ENCODE measurements at regions not wholly inside any gene's neighbourhood (a gene's known extent, or its start where the extent isn't known, plus 50 kb on each side); places are given as distances from the start of the nearest gene placed in this dataset.

DNA sequence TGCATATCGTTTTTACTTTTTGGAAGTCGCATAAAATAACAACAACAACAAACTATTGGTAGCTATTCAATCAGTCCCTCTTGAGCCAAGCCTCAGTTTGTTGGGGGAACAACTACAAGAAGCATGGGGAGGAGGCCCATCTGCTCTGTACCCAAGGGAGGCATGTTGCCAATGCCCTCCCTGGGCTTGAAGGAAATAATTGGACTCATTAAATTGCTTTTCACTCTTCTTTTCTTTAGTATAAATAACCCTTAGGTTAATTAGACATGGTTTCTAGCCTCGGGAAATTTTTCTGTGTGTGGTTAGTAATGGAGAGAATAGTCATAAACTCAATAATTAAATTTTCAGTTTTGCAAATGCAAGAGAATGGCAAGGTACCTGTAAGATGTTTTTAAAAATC, 500.7 kb downstream of the TLE4 start:
- DNase-seq (ENCODE audit: low spot score), result no peak

GRCh38 chr9:80070071-80070742, 498.4 kb downstream of the TLE4 start:
- DNase-seq (ENCODE audit: low spot score), result no peak

- DNase-seq (ENCODE audit: low spot score), result no peak
These were observed 495.2 kb downstream of the TLE4 start for GRCh38 chr9:80066931-80067330.

- DNase-seq (ENCODE audit: low spot score), result no peak
These were observed 490.8 kb downstream of the TLE4 start for GRCh38 chr9:80062567-80062966.

GRCh38 chr9:80061940-80062339, 490.2 kb downstream of the TLE4 start:
- no peak for DNase-seq (ENCODE audit: low spot score)

- DNase-seq (ENCODE audit: low spot score), result no peak
These were observed 489.3 kb downstream of the TLE4 start for GRCh38 chr9:80061096-80061495.

- DNase-seq (ENCODE audit: low spot score), result no peak
These were observed 488.2 kb downstream of the TLE4 start for GRCh38 chr9:80059979-80060378.

DNA sequence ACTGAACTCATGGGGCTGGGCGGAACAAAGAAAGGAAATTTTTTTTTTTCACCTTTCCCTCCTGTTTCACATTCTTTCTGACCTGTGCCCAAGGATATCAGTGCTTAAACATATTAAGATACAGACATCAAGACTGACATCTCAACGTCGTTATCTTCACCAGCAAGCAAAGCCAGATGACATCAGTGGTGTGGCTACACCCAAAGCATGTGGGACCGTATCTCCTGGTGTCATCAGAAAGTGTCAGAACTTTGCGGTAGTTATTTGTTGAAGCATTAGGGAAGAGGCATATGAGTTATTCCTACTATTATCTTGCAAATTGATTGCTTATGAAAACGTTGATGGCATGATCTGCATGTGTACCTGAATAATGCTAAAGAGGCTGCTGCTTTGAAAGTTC, 487.4 kb downstream of the TLE4 start:
- DNase-seq (ENCODE audit: low spot score), result no peak

GRCh38 chr9:80052830-80053229, 481.1 kb downstream of the TLE4 start:
- DNase-seq (ENCODE audit: low spot score), result no peak

DNA sequence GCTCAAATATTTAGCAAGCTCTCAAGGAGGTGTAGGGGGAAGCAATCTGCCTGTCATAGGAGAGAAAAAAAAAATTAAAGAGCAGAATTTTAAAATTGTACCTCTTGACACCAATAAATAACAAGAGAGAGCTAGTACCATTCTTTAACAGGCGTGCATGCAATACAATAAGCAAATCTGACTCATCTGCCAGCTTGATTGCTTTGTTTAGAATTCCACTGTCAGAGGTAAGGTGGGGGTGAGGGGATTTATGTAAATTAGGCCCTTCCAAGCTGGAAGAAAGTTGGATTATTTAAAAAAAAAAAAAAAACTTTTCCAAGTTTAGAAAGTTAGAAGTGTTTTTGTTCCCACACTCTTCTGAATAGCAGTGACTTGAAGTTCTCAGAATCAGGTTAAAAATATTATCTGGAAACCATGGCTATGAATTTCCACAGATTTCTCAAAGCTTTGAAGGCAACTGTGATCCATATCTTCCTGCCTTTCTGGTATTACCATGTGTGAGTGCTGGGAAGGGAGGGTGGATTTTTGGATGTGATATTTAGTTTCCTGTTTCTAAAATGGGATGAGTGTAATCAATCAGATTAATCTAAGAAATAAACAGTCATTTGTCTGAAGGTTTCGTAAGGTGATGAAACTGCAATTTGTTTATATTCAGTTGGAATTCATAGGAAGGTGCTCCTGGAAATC, 477.5 kb downstream of the TLE4 start:
- DNase-seq (ENCODE audit: low spot score), result no peak

GRCh38 chr9:80046481-80046880, 474.7 kb downstream of the TLE4 start:
- no peak for DNase-seq (ENCODE audit: low spot score)

DNA sequence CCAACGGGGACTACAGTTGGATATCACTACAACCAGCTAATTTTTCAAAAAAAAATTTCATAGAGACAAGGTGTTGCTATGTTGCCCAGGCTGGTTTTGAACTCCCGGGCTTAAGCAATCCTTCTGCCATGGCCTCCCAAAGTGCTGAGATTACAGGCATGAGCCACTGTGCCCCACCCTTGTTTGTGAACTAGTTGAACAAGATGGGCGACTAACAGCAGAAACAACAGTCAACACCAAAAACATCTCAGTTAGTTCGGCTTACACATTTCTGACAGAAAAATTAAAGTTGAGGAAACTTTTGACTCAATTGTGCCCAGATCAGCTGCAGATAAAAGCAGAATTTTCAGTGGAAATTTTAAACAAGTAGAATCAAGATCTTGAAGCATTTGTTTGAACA, 470.1 kb downstream of the TLE4 start:
- no peak for DNase-seq (ENCODE audit: low spot score)

- DNase-seq (ENCODE audit: low spot score), result no peak
These were observed 468.7 kb downstream of the TLE4 start for GRCh38 chr9:80040457-80040856.

DNA sequence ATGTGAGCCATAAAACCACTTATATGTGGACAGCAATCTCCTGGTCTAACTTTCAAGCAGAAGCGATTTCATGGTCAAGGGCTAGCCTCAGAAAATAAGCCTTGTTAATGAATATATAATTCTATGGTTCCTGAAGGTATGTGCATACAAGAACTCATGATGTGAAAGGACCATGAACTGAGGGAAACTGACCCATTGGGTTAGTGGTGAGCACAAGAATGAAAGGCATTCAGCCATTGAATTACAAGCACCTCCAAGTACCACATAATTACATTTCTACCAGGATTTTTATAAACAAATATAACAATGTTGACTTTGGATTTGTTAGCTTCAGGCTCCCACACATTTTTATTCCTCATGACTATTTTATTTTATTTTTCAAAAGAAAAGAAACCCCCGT, 459.0 kb downstream of the TLE4 start:
- no peak for DNase-seq (ENCODE audit: low spot score)

DNA sequence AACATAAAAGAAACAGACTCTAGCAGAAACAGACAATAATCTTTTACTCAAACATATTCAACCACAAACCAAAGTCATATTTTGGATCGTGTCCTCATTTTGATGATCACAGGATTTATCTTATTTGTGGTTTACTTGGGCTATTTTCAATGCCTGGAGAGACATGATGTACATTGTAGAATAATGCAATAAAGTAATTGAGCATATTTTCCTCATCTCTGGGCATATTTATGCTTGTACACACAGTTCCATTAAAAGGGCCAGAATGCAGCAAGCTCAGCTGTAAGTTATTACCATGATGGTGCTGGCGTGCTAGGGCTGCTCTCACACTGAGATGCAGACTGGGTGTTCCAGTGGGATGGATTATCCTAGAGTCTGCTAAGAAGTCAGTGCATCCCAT, 456.7 kb downstream of the TLE4 start:
- DNase-seq (ENCODE audit: low spot score), result no peak

- DNase-seq (ENCODE audit: low spot score), result no peak
These were observed 454.2 kb downstream of the TLE4 start for GRCh38 chr9:80025796-80026520.

DNA sequence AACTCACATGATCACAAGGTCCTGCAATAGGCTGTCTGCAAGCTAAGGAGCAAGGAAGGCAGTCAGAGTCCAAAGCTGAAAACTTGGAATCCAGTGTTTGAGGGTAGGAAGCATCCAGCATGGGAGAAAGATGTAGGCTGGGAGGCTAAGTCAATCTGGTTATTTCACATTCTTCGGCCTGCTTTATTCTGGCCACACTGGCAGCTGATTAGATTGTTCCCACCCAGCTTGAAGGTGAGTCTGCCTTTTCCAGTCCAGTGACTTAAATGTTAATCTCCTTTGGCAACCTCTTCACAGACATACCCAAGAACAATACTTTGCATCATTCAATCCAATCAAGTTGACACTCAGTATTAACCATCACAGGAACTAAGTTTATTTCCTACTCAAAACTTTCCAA, 453.4 kb downstream of the TLE4 start:
- no peak for DNase-seq (ENCODE audit: low spot score)

GRCh38 chr9:80020530-80020929, 448.8 kb downstream of the TLE4 start:
- DNase-seq (ENCODE audit: low spot score), result no peak

- no peak for DNase-seq (ENCODE audit: low spot score)
These were observed 448.3 kb downstream of the TLE4 start for GRCh38 chr9:80020056-80020455.

DNA sequence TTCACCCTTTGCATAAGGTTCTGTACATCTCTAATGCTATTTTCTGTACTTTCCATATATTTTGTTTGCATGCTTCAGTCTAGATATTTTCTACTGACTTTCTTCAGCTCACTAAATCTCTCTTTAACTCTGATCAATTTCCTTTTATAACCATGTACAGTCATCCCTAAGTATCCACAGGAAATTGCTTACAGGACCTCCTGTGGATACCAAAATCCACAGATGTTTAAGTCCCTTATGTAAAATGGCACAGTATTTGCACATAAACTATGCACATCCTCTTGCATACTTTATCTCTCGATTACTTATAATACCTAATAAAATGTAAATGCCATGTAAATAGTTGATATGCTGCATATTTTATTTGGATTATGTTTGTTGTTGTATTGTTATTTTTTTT, 442.1 kb downstream of the TLE4 start:
- DNase-seq (ENCODE audit: low spot score), result no peak

DNA sequence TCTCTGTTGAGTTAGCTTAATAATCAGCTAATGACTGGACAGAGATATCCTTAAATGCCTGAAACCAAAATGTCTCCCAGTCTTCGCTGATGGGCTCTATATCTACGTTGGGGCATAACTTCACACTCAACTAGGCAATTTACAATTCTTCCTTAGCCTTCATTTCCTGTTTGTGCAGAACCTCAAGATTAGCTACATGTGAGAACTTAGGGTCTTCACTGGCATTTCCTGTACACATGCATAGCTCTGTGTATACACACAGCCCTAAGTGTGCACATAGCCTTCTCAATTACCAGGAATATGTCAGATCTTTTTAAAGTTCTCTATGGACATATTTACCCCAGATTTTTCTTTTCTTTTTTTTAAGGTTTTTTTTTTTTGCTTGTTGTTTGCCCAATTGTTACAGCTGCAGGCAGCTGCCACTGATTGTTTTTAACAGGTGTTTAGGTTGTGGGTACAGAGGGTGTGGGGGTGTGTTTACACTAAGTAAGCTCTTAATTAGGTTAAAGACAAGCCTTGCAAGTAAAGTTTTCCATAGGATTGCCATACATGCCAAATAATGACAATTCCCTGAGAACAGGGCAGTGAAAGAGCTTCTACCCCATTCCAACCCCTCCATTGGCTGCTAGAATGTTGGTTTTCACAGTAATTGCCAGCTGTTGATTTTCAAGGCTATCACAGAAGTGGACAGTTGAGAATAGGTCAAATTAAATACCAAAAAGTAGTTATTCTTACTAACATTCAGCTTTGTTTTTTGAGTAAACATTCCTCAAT, 441.0 kb downstream of the TLE4 start:
- DNase-seq (ENCODE audit: low spot score), result no peak

DNA sequence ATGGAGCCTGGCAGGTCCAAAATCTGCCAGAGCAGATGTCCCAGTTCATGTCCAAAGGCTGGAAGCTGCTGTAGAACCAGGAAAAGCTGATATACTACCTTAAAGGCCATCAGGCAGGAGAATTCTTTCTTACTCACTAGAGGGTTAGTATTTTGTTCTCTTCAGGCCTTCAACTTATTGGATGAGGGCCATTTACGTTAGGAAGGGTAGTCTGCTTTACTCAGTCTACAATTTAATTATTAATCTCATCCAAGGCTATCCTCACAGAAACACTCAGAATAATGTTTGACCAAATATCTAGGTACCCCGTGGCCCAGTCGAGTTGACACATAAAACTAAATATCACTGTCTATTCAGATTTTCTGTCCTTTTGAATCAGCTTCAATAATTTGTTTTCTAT, 437.4 kb downstream of the TLE4 start:
- DNase-seq (ENCODE audit: low spot score), result no peak

GRCh38 chr9:80004714-80005113, 432.9 kb downstream of the TLE4 start:
- no peak for DNase-seq (ENCODE audit: low spot score)

All from CD4-positive, alpha-beta T cell treated with Interleukin-15 for 4 hours (primary cell).